ENCODE measurements at regions not wholly inside any gene's neighbourhood (a gene's known extent, or its start where the extent isn't known, plus 50 kb on each side); places are given as distances from the start of the nearest gene placed in this dataset.

- no peak for TF ChIP-seq ZFX (IDR thresholded peaks at IDR 0.05; ENCODE audit: borderline replicate concordance)
- TF ChIP-seq, protein P1, sequence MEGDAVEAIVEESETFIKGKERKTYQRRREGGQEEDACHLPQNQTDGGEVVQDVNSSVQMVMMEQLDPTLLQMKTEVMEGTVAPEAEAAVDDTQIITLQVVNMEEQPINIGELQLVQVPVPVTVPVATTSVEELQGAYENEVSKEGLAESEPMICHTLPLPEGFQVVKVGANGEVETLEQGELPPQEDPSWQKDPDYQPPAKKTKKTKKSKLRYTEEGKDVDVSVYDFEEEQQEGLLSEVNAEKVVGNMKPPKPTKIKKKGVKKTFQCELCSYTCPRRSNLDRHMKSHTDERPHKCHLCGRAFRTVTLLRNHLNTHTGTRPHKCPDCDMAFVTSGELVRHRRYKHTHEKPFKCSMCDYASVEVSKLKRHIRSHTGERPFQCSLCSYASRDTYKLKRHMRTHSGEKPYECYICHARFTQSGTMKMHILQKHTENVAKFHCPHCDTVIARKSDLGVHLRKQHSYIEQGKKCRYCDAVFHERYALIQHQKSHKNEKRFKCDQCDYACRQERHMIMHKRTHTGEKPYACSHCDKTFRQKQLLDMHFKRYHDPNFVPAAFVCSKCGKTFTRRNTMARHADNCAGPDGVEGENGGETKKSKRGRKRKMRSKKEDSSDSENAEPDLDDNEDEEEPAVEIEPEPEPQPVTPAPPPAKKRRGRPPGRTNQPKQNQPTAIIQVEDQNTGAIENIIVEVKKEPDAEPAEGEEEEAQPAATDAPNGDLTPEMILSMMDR (IDR thresholded peaks at IDR 0.05), result no peak
Measured at GRCh38 chr16:54696522-54696921, 234.1 kb upstream of the IRX5 start.
